SK-N-SH treated with all-trans-retinoic acid at 6 μM for 48 hours (cell line): ENCODE measurements at regions not wholly inside any gene's neighbourhood (a gene's known extent, or its start where the extent isn't known, plus 50 kb on each side); places are given as distances from the start of the nearest gene placed in this dataset.

ENCODE experiments used
- ATAC-seq: fragments of 200-7000 bp; cut with Tn5 transposase; 3 replicates; pipeline ENCODE4 v1.9.1; 2020; ENCODE audit warnings: mild to moderate bottlenecking, moderate library complexity
- ARNTL ChIP-seq: fragments of 450-650 bp; formaldehyde crosslinking; IDR thresholded peaks from 2 replicates; pipeline ENCODE4 v1.5.0; 2020; ENCODE audit warnings: low read depth, mild to moderate bottlenecking, moderate library complexity, borderline replicate concordance
- BACH2 ChIP-seq: fragments of 250-450 bp; sonication (Bioruptor Pico); IDR thresholded peaks from 2 replicates; pipeline ENCODE4 v1.9.0; 2021; ENCODE audit warnings: mild to moderate bottlenecking, borderline replicate concordance
- CREB5 ChIP-seq: fragments of 250-450 bp; sonication (Bioruptor Pico); IDR thresholded peaks from 2 replicates; pipeline ENCODE4 v1.5.1; 2020; ENCODE audit warnings: low read depth, mild to moderate bottlenecking, moderate library complexity
- CSDC2 ChIP-seq: fragments of 250-450 bp; sonication (Bioruptor Pico); IDR thresholded peaks from 2 replicates; pipeline ENCODE4 v1.5.0; 2020; ENCODE audit warnings: mild to moderate bottlenecking, moderate library complexity
- CSRNP3 ChIP-seq: fragments of 250-450 bp; sonication (Bioruptor Pico); IDR thresholded peaks from 2 replicates; pipeline ENCODE4 v1.5.1; 2021; ENCODE audit warnings: mild to moderate bottlenecking, moderate library complexity
- GLIS3 ChIP-seq: fragments of 250-450 bp; sonication (Bioruptor Pico); IDR thresholded peaks from 2 replicates; pipeline ENCODE4 v1.5.0; 2020; ENCODE audit warnings: mild to moderate bottlenecking, moderate library complexity
- ISL1 ChIP-seq: fragments of 250-450 bp; sonication (Bioruptor Pico); IDR thresholded peaks from 2 replicates; pipeline ENCODE4 v2.1.2; 2022; ENCODE audit warnings: mild to moderate bottlenecking, moderate library complexity
- OSR1 ChIP-seq: fragments of 250-450 bp; sonication (Bioruptor Pico); IDR thresholded peaks from 2 replicates; pipeline ENCODE4 v1.8.0; 2022; ENCODE audit warnings: moderate library complexity, mild to moderate bottlenecking, inconsistent platforms
- PATZ1 ChIP-seq: fragments of 250-450 bp; sonication (Bioruptor Pico); IDR thresholded peaks from 2 replicates; pipeline ENCODE4 v1.8.0; 2020; ENCODE audit warnings: mild to moderate bottlenecking, moderate library complexity, borderline replicate concordance
- POU6F1 ChIP-seq: fragments of 250-450 bp; sonication (Bioruptor Pico); IDR thresholded peaks from 2 replicates; pipeline ENCODE4 v1.8.0; 2021; ENCODE audit warnings: low read depth, mild to moderate bottlenecking, moderate library complexity, borderline replicate concordance
- RARB ChIP-seq: fragments of 250-450 bp; sonication (Bioruptor Pico); IDR thresholded peaks from 2 replicates; pipeline ENCODE4 v1.8.0; 2021; ENCODE audit warnings: mild to moderate bottlenecking, moderate library complexity
- SNAI2 ChIP-seq: fragments of 250-450 bp; sonication (Bioruptor Pico); IDR thresholded peaks from 2 replicates; pipeline ENCODE4 v1.5.0; 2020; ENCODE audit warnings: mild to moderate bottlenecking, moderate library complexity
- TCF4 ChIP-seq: fragments of 250-450 bp; sonication (Bioruptor Pico); IDR thresholded peaks from 2 replicates; pipeline ENCODE4 v1.8.0; 2021; ENCODE audit warnings: mild to moderate bottlenecking, moderate library complexity, borderline replicate concordance
- TSHZ2 ChIP-seq: fragments of 250-450 bp; sonication (Bioruptor Pico); IDR thresholded peaks from 2 replicates; pipeline ENCODE4 v1.5.0; 2020; ENCODE audit warnings: mild to moderate bottlenecking, moderate library complexity
- ZC3H10 ChIP-seq: fragments of 250-450 bp; sonication (Bioruptor Pico); IDR thresholded peaks from 2 replicates; pipeline ENCODE4 v1.5.1; 2021; ENCODE audit warnings: mild to moderate bottlenecking, moderate library complexity
- ZFP3 ChIP-seq: fragments of 250-450 bp; sonication (Bioruptor Pico); IDR thresholded peaks from 2 replicates; pipeline ENCODE4 v1.5.0; 2020; ENCODE audit warnings: mild to moderate bottlenecking, moderate library complexity
- ZFP30 ChIP-seq: fragments of 450-650 bp; formaldehyde crosslinking; IDR thresholded peaks from 2 replicates; pipeline ENCODE4 v1.5.0; 2022; ENCODE audit warnings: mild to moderate bottlenecking, moderate library complexity
- ZNF565 ChIP-seq: fragments of 450-650 bp; formaldehyde crosslinking; conservative IDR thresholded peaks from 2 replicates; pipeline ENCODE4 v1.5.0; 2020; ENCODE audit warnings: low read depth, mild to moderate bottlenecking, moderate library complexity
- ZNF70 ChIP-seq: fragments of 450-650 bp; formaldehyde crosslinking; IDR thresholded peaks from 2 replicates; pipeline ENCODE4 v1.5.0; 2020; ENCODE audit warnings: mild to moderate bottlenecking, moderate library complexity

- TF ChIP-seq CREB5 (CRISPR knock-in tag) (no peak), TSHZ2 (CRISPR knock-in tag) (no peak), RARB (CRISPR knock-in tag) (no peak), PATZ1 (CRISPR knock-in tag) (no peak), BACH2 (no peak), CSRNP3 (CRISPR knock-in tag) (no peak), ZC3H10 (CRISPR knock-in tag) (no peak), CSDC2 (CRISPR knock-in tag) (no peak), GLIS3 (no peak), POU6F1 (CRISPR knock-in tag) (no peak), ARNTL (CRISPR knock-in tag) (no peak), SNAI2 (CRISPR knock-in tag) (no peak), TCF4 (CRISPR knock-in tag) (no peak), ZNF565 (CRISPR knock-in tag) (no peak), OSR1 (CRISPR knock-in tag) (no peak), ZFP3 (CRISPR knock-in tag) (no peak), ISL1 (no peak)
- no peak for ATAC-seq
These were observed 515.3 kb upstream of the SGCG start for GRCh38 chr13:22665506-22665905.

- no peak for ATAC-seq
- TF ChIP-seq OSR1 (CRISPR knock-in tag) (no peak), ZNF70 (no peak), CSRNP3 (CRISPR knock-in tag) (no peak), TSHZ2 (CRISPR knock-in tag) (no peak), POU6F1 (CRISPR knock-in tag) (no peak), ZFP30 (no peak), ARNTL (CRISPR knock-in tag) (no peak)
These were observed 490.0 kb upstream of the SGCG start for GRCh38 chr13:22690756-22691155.
